Neural cell (in vitro differentiated cells): ENCODE measurements at regions not wholly inside any gene's neighbourhood (a gene's known extent, or its start where the extent isn't known, plus 50 kb on each side); places are given as distances from the start of the nearest gene placed in this dataset.

Source experiments
- H2AFZ ChIP-seq: fragments of 200-600, 300-800 bp; sonication (generic), shearing (Covaris generic); 2 replicates; pipeline ENCODE4 v1.6.0; 2014; ENCODE audit warnings: low read depth, mild to moderate bottlenecking, antibody characterized with exemption, low read length, moderate library complexity
- H3F3A ChIP-seq: fragments of 200-600 bp; shearing (Covaris generic); 2 replicates; pipeline ENCODE4 v1.6.1; 2016; ENCODE audit warnings: mild to moderate bottlenecking, moderate library complexity, mixed read lengths, antibody characterized with exemption, low read length; ENCODE audit not compliant: insufficient read depth, poor library complexity, severe bottlenecking
- H3K27ac ChIP-seq: fragments of 200-600, 300-800 bp; sonication (generic), shearing (Covaris generic); 2 replicates; pipeline ENCODE4 v1.5.1; 2014; ENCODE audit warnings: mild to moderate bottlenecking, low read length, moderate library complexity
- H3K27me3 ChIP-seq: fragments of 300-800, 200-600 bp; sonication (generic), shearing (Covaris generic); 2 replicates; pipeline ENCODE4 v1.6.0; 2014; ENCODE audit warnings: mild to moderate bottlenecking, low read depth, low read length, moderate library complexity; ENCODE audit not compliant: insufficient read depth
- H3K36me3 ChIP-seq: fragments of 300-800, 200-600 bp; sonication (generic), shearing (Covaris generic); 2 replicates; pipeline ENCODE4 v1.5.1; 2014; ENCODE audit warnings: mild to moderate bottlenecking, antibody characterized with exemption, low read length, moderate library complexity; ENCODE audit not compliant: insufficient read depth
- H3K4me2 ChIP-seq: fragments of 300-800, 200-600 bp; sonication (generic), shearing (Covaris generic); 2 replicates; pipeline ENCODE4 v1.6.0; 2014; ENCODE audit warnings: mild to moderate bottlenecking, low read length
- H3K4me3 ChIP-seq: fragments of 300-800, 200-600 bp; sonication (generic), shearing (Covaris generic); 2 replicates; pipeline ENCODE4 v1.5.1; 2014; ENCODE audit warnings: mild to moderate bottlenecking, low read length, moderate library complexity
- H3K79me2 ChIP-seq: fragments of 200-600 bp; shearing (Covaris generic); replicated peaks from 2 replicates; pipeline ENCODE4 v1.6.0; 2014; ENCODE audit warnings: mild to moderate bottlenecking, low read length, moderate library complexity; ENCODE audit not compliant: insufficient read depth
- H3K9ac ChIP-seq: fragments of 300-800, 200-600 bp; sonication (generic), shearing (Covaris generic); 2 replicates; pipeline ENCODE4 v1.6.1; 2016; ENCODE audit warnings: mild to moderate bottlenecking, low read length, mixed read lengths
- H3K9me2 ChIP-seq: fragments of 200-600 bp; shearing (Covaris generic); 2 replicates; pipeline ENCODE4 v1.6.1; 2016; ENCODE audit warnings: mild to moderate bottlenecking, low read length, mixed read lengths; ENCODE audit not compliant: insufficient read depth
- H3K9me3 ChIP-seq: fragments of 200-600, 300-800 bp; sonication (generic), shearing (Covaris generic); 2 replicates; pipeline ENCODE4 v1.6.1; 2016; ENCODE audit warnings: mild to moderate bottlenecking, mixed run types, low read length, moderate library complexity, mixed read lengths
- H4K20me1 ChIP-seq: fragments of 200-600 bp; shearing (Covaris generic); 2 replicates; pipeline ENCODE4 v1.6.1; 2016; ENCODE audit warnings: mild to moderate bottlenecking, mixed run types; ENCODE audit not compliant: insufficient read depth
- CTCF ChIP-seq: fragments of 450-650 bp; IDR thresholded peaks from 2 replicates; pipeline ENCODE4 v1.5.1; 2014; ENCODE audit warnings: antibody characterized with exemption, mild to moderate bottlenecking, moderate library complexity; ENCODE audit not compliant: poor library complexity, severe bottlenecking
- EP300 ChIP-seq: fragments of 450-650 bp; conservative IDR thresholded peaks from 2 replicates; pipeline ENCODE4 v1.6.1; 2014; ENCODE audit warnings: antibody characterized with exemption, mild to moderate bottlenecking, moderate library complexity; ENCODE audit not compliant: poor library complexity, severe bottlenecking
- EZH2 ChIP-seq: fragments of 200-600, 300-800 bp; shearing (Covaris generic), sonication (generic); IDR thresholded peaks from 2 replicates; pipeline ENCODE4 v1.6.1; 2014; ENCODE audit warnings: antibody characterized with exemption, low read length, borderline replicate concordance, mild to moderate bottlenecking; ENCODE audit not compliant: insufficient read depth, poor library complexity, severe bottlenecking
- MXI1 ChIP-seq: fragments of 450-650 bp; conservative IDR thresholded peaks from 2 replicates; pipeline ENCODE4 v1.6.1; 2014; ENCODE audit warnings: antibody characterized with exemption, mild to moderate bottlenecking; ENCODE audit not compliant: poor library complexity, severe bottlenecking
- POLR2AphosphoS5 ChIP-seq: IDR thresholded peaks from 2 replicates; pipeline ENCODE4 v1.6.1; 2012
- RAD21 ChIP-seq: fragments of 450-650 bp; conservative IDR thresholded peaks from 2 replicates; pipeline ENCODE4 v1.6.1; 2014; ENCODE audit warnings: antibody characterized with exemption, mild to moderate bottlenecking, moderate library complexity
- REST ChIP-seq: IDR thresholded peaks from 2 replicates; pipeline ENCODE4 v1.6.1; 2012; ENCODE audit warnings: borderline replicate concordance
- SMC3 ChIP-seq: fragments of 450-650 bp; conservative IDR thresholded peaks from 2 replicates; pipeline ENCODE4 v1.6.1; 2014; ENCODE audit warnings: antibody characterized with exemption, mild to moderate bottlenecking, moderate library complexity; ENCODE audit not compliant: poor library complexity
- TAF1 ChIP-seq: IDR thresholded peaks from 2 replicates; pipeline ENCODE4 v1.6.1; 2012; ENCODE audit warnings: low read depth

GRCh38 chr1:106675558-106675957 is 380.9 kb upstream of the PRMT6 start:
- Histone ChIP-seq H3K4me2 (no peak overlapping the region), H3K4me3 (no peak overlapping the region), H2AFZ (no peak overlapping the region), H3K79me2 (no peaks in the 10 kb centered on the region), H3F3A (no peaks in the 10 kb centered on the region), H3K9me2 (no peaks in the 10 kb centered on the region), H3K27me3 (no peaks in the 10 kb centered on the region), H3K27ac (no peak overlapping the region), H3K36me3 (no peaks in the 10 kb centered on the region), H3K9me3 (no peaks in the 10 kb centered on the region), H4K20me1 (no peaks in the 10 kb centered on the region), H3K9ac (no peak overlapping the region)
- TF ChIP-seq TAF1 = no peak
- no peak for TF ChIP-seq RAD21
- no peak for TF ChIP-seq EZH2
- no peak for TF ChIP-seq EP300
- TF ChIP-seq MXI1 = no peak
- TF ChIP-seq POLR2AphosphoS5 = no peak

- H3K4me3 ChIP-seq = no peak overlapping the region
- no peak overlapping the region for H3K27ac ChIP-seq
- H3K9me3 ChIP-seq = no peaks in the 10 kb centered on the region
- no peak overlapping the region for H3K9ac ChIP-seq
- no peaks in the 10 kb centered on the region for H4K20me1 ChIP-seq
- no peaks in the 10 kb centered on the region for H3F3A ChIP-seq
- no peaks in the 10 kb centered on the region for H3K79me2 ChIP-seq
- TF ChIP-seq CTCF = no peak
- TF ChIP-seq EZH2 = no peak
- TF ChIP-seq RAD21 = no peak
- no peak for TF ChIP-seq EP300
- TF ChIP-seq MXI1 = no peak
- no peak for TF ChIP-seq REST
- no peak for TF ChIP-seq SMC3
- TF ChIP-seq TAF1 = no peak
- no peak for TF ChIP-seq POLR2AphosphoS5
- no peaks in the 10 kb centered on the region for H3K27me3 ChIP-seq
- no peak overlapping the region for H3K4me2 ChIP-seq
- H3K9me2 ChIP-seq = no peaks in the 10 kb centered on the region
- H2AFZ ChIP-seq = no peak overlapping the region
- no peaks in the 10 kb centered on the region for H3K36me3 ChIP-seq
These were observed 380.5 kb upstream of the PRMT6 start for GRCh38 chr1:106676021-106676420.
